HEK293 (cell line): ENCODE measurements at regions not wholly inside any gene's neighbourhood (a gene's known extent, or its start where the extent isn't known, plus 50 kb on each side); places are given as distances from the start of the nearest gene placed in this dataset.

Source experiments
- SALL2 ChIP-seq: fragments of 450-650 bp; formaldehyde crosslinking; IDR thresholded peaks from 2 replicates; pipeline ENCODE4 v1.5.0; 2017; ENCODE audit warnings: missing biosample characterization, mild to moderate bottlenecking, missing genetic modification characterization, borderline replicate concordance
- ZNF114 ChIP-seq: fragments of 450-650 bp; formaldehyde crosslinking; IDR thresholded peaks from 2 replicates; pipeline ENCODE4 v1.5.0; 2017; ENCODE audit warnings: missing biosample characterization, missing genetic modification characterization
- TF ChIP-seq, protein P1 (sequence below): fragments of 450-650 bp; formaldehyde crosslinking; IDR thresholded peaks from 2 replicates; pipeline ENCODE4 v1.5.1; 2016; ENCODE audit warnings: missing biosample characterization, missing genetic modification characterization

DNA sequence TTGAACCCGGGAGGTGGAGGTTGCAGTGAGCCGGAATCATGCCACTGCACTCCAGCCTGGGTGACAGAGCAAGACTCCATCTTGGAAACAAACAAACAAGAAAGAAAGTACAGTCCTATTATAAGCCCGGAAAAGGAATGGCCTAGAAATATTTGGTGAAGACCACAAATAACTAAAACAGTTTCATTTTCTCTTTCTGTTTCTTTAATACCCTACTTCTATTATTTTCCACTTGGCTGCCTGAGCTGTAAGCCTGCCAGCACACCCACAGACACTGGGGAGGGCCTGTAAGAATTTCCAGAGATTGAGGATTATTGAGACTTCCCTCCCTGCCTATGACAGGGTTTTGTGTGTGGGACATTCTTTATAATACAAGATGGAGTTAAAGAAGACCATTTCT, 188.0 kb upstream of the DCC start:
- TF ChIP-seq, protein P1, sequence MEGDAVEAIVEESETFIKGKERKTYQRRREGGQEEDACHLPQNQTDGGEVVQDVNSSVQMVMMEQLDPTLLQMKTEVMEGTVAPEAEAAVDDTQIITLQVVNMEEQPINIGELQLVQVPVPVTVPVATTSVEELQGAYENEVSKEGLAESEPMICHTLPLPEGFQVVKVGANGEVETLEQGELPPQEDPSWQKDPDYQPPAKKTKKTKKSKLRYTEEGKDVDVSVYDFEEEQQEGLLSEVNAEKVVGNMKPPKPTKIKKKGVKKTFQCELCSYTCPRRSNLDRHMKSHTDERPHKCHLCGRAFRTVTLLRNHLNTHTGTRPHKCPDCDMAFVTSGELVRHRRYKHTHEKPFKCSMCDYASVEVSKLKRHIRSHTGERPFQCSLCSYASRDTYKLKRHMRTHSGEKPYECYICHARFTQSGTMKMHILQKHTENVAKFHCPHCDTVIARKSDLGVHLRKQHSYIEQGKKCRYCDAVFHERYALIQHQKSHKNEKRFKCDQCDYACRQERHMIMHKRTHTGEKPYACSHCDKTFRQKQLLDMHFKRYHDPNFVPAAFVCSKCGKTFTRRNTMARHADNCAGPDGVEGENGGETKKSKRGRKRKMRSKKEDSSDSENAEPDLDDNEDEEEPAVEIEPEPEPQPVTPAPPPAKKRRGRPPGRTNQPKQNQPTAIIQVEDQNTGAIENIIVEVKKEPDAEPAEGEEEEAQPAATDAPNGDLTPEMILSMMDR (tag by site-specific recombination), result no peak
- no peak for TF ChIP-seq SALL2 (tag by site-specific recombination)
- no peak for TF ChIP-seq ZNF114 (tag by site-specific recombination)
